ENCODE measurements at regions not wholly inside any gene's neighbourhood (a gene's known extent, or its start where the extent isn't known, plus 50 kb on each side); places are given as distances from the start of the nearest gene placed in this dataset.
"Not testable (repeated sequence)": the region's sequence is repeated elsewhere in the genome, so short reads cannot be mapped to it uniquely, and the experiment has no call there.

- H3K27ac ChIP-seq (ENCODE audit: low read depth, low read length) = no peak overlapping the region
- H4K20me1 ChIP-seq (ENCODE audit: control insufficient read depth, insufficient read depth, low read depth, low read length) = no peaks in the 10 kb centered on the region
- H3K9me2 ChIP-seq (replicated peaks; ENCODE audit: control insufficient read depth, low read length) = no peaks in the 10 kb centered on the region
- H3F3A ChIP-seq (ENCODE audit: control insufficient read depth, insufficient read depth) = no peaks in the 10 kb centered on the region
- H3K9me3 ChIP-seq (ENCODE audit: control insufficient read depth, insufficient read depth, low read length) = no peaks in the 10 kb centered on the region
- H3K4me1 ChIP-seq (ENCODE audit: control insufficient read depth, low read length) = no peaks in the 10 kb centered on the region
- no peak overlapping the region for H3K4me2 ChIP-seq (ENCODE audit: low read length)
- TF ChIP-seq CTCF (IDR thresholded peaks at IDR 0.05; ENCODE audit: low read depth, low read length, poor library complexity, severe bottlenecking) = no peak
- no peak for TF ChIP-seq EZH2phosphoT487 (IDR thresholded peaks at IDR 0.05; ENCODE audit: borderline replicate concordance, low read length)
- H3K27me3 ChIP-seq (ENCODE audit: control insufficient read depth, low read length) = no peaks in the 10 kb centered on the region
- no peaks in the 10 kb centered on the region for H3K79me2 ChIP-seq (ENCODE audit: control insufficient read depth, low read length)
- H3K36me3 ChIP-seq (ENCODE audit: control insufficient read depth, low read length) = no peaks in the 10 kb centered on the region
- no peak overlapping the region for H3K4me3 ChIP-seq (ENCODE audit: low read length)
Observed at GRCh38 chr9:73423891-73424290, 272.2 kb downstream of the ANXA1 start.

- no peak overlapping the region for H3K4me2 ChIP-seq (ENCODE audit: low read length)
- no peak overlapping the region for H3K4me3 ChIP-seq (ENCODE audit: low read length)
- H3F3A ChIP-seq (ENCODE audit: control insufficient read depth, insufficient read depth) = no peaks in the 10 kb centered on the region
- TF ChIP-seq EZH2phosphoT487 (IDR thresholded peaks at IDR 0.05; ENCODE audit: borderline replicate concordance, low read length) = no peak
- TF ChIP-seq CTCF (IDR thresholded peaks at IDR 0.05; ENCODE audit: low read depth, low read length, poor library complexity, severe bottlenecking) = no peak
- no peaks in the 10 kb centered on the region for H3K9me3 ChIP-seq (ENCODE audit: control insufficient read depth, insufficient read depth, low read length)
- H3K79me2 ChIP-seq (ENCODE audit: control insufficient read depth, low read length) = no peaks in the 10 kb centered on the region
- H3K9me2 ChIP-seq (replicated peaks; ENCODE audit: control insufficient read depth, low read length) = no peaks in the 10 kb centered on the region
- no peak overlapping the region for H3K27ac ChIP-seq (ENCODE audit: low read depth, low read length)
- no peaks in the 10 kb centered on the region for H3K4me1 ChIP-seq (ENCODE audit: control insufficient read depth, low read length)
- no peaks in the 10 kb centered on the region for H3K27me3 ChIP-seq (ENCODE audit: control insufficient read depth, low read length)
- H4K20me1 ChIP-seq (ENCODE audit: control insufficient read depth, insufficient read depth, low read depth, low read length) = no peaks in the 10 kb centered on the region
- no peaks in the 10 kb centered on the region for H3K36me3 ChIP-seq (ENCODE audit: control insufficient read depth, low read length)
Observed at GRCh38 chr9:73426269-73426668, 274.6 kb downstream of the ANXA1 start.

GRCh38 chr9:73434826-73435225 lies 283.2 kb downstream of the ANXA1 start:
- H3K4me1 ChIP-seq (ENCODE audit: control insufficient read depth, low read length) = no peaks in the 10 kb centered on the region
- H3K27me3 ChIP-seq (ENCODE audit: control insufficient read depth, low read length) = no peaks in the 10 kb centered on the region
- no peaks in the 10 kb centered on the region for H3F3A ChIP-seq (ENCODE audit: control insufficient read depth, insufficient read depth)
- H3K27ac ChIP-seq (ENCODE audit: low read depth, low read length) = no peak overlapping the region
- H3K4me2 ChIP-seq (ENCODE audit: low read length) = no peak overlapping the region
- no peaks in the 10 kb centered on the region for H3K9me2 ChIP-seq (replicated peaks; ENCODE audit: control insufficient read depth, low read length)
- TF ChIP-seq CTCF (IDR thresholded peaks at IDR 0.05; ENCODE audit: low read depth, low read length, poor library complexity, severe bottlenecking) (no peak), EZH2phosphoT487 (IDR thresholded peaks at IDR 0.05; ENCODE audit: borderline replicate concordance, low read length) (no peak)
- no peaks in the 10 kb centered on the region for H3K9me3 ChIP-seq (ENCODE audit: control insufficient read depth, insufficient read depth, low read length)
- no peaks in the 10 kb centered on the region for H3K79me2 ChIP-seq (ENCODE audit: control insufficient read depth, low read length)
- H3K4me3 ChIP-seq (ENCODE audit: low read length) = no peak overlapping the region
- H3K36me3 ChIP-seq (ENCODE audit: control insufficient read depth, low read length) = no peaks in the 10 kb centered on the region
- no peaks in the 10 kb centered on the region for H4K20me1 ChIP-seq (ENCODE audit: control insufficient read depth, insufficient read depth, low read depth, low read length)

- H3K27me3 ChIP-seq (ENCODE audit: control insufficient read depth, low read length) = no peaks in the 10 kb centered on the region
- no peaks in the 10 kb centered on the region for H3K79me2 ChIP-seq (ENCODE audit: control insufficient read depth, low read length)
- H3K4me3 ChIP-seq (ENCODE audit: low read length) = no peak overlapping the region
- H4K20me1 ChIP-seq (ENCODE audit: control insufficient read depth, insufficient read depth, low read depth, low read length) = no peaks in the 10 kb centered on the region
- H3K9me3 ChIP-seq (ENCODE audit: control insufficient read depth, insufficient read depth, low read length) = no peaks in the 10 kb centered on the region
- H3K36me3 ChIP-seq (ENCODE audit: control insufficient read depth, low read length) = no peaks in the 10 kb centered on the region
- no peak overlapping the region for H3K27ac ChIP-seq (ENCODE audit: low read depth, low read length)
- H3K4me1 ChIP-seq (ENCODE audit: control insufficient read depth, low read length) = no peaks in the 10 kb centered on the region
- no peaks in the 10 kb centered on the region for H3K9me2 ChIP-seq (replicated peaks; ENCODE audit: control insufficient read depth, low read length)
- TF ChIP-seq EZH2phosphoT487 (IDR thresholded peaks at IDR 0.05; ENCODE audit: borderline replicate concordance, low read length) (no peak), CTCF (IDR thresholded peaks at IDR 0.05; ENCODE audit: low read depth, low read length, poor library complexity, severe bottlenecking) (no peak)
- no peak overlapping the region for H3K4me2 ChIP-seq (ENCODE audit: low read length)
- no peaks in the 10 kb centered on the region for H3F3A ChIP-seq (ENCODE audit: control insufficient read depth, insufficient read depth)
Observed at GRCh38 chr9:73437758-73438157, 286.1 kb downstream of the ANXA1 start.

GRCh38 chr9:73439839-73440238 lies 288.2 kb downstream of the ANXA1 start:
- H3K4me3 ChIP-seq (ENCODE audit: low read length); H3K27me3 ChIP-seq (ENCODE audit: control insufficient read depth, low read length); H3F3A ChIP-seq (ENCODE audit: control insufficient read depth, insufficient read depth); H3K9me2 ChIP-seq (replicated peaks; ENCODE audit: control insufficient read depth, low read length); H3K9me3 ChIP-seq (ENCODE audit: control insufficient read depth, insufficient read depth, low read length); H3K4me2 ChIP-seq (ENCODE audit: low read length); H3K4me1 ChIP-seq (ENCODE audit: control insufficient read depth, low read length); H4K20me1 ChIP-seq (ENCODE audit: control insufficient read depth, insufficient read depth, low read depth, low read length); H3K79me2 ChIP-seq (ENCODE audit: control insufficient read depth, low read length); H3K36me3 ChIP-seq (ENCODE audit: control insufficient read depth, low read length); H3K27ac ChIP-seq (ENCODE audit: low read depth, low read length): not testable (repeated sequence)

Measured in DOHH2 (cell line).